CD4-positive, alpha-beta T cell treated with Interleukin-17A for 1 hour (primary cell): ENCODE measurements at regions not wholly inside any gene's neighbourhood (a gene's known extent, or its start where the extent isn't known, plus 50 kb on each side); places are given as distances from the start of the nearest gene placed in this dataset.

Experiments
- DNase-seq: peaks from one replicate; pipeline ENCODE4 v3.0.0-alpha.2; 2020

DNA sequence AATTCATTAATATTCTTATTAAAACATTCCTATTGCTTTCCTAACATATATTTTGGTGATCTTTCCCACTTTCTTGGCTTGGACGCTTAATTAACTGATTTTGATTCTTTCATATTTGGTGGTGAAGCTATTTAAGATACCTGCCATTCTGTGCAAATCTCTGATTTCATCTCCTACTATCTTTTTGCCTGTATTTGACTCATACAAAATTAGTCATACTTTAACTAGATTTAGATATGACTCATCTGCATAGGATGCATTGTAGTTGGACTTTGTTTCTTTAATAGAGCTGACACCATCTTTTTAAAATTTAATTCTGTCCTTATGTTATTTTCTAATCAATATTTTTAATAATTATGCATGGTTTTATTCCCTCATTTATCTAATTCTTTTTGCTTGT, 93.8 kb upstream of the PLPPR4 start:
- no peak for DNase-seq

DNA sequence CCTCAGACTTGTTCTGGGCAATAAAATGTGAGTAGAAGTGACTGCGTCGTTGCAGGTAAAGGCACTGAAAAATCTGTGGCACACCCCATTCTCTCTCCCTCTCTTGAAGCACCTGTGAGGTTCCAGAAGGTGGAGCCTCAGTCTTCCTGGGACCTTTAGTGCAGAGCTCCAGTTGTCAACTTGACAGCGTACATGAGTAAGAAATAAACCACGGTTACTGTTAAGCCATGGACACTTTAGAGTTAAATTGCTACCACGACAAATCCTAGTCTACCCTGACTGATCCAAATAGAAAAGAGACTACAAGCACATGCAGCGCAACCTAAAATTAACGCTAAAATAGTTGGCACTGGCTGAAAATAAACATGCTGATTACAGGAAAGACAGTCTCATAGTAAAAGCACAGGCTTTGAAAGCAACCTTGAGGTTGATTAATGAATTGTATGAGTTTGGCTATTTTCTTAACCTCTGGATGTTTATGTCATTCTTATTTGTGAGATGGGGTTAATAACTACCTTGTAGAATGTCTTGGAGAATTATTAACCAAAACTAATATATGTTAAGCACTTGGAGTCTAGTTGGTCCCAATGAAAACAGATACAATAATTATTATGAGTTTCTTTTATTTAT, 93.0 kb upstream of the PLPPR4 start:
- no peak for DNase-seq

DNA sequence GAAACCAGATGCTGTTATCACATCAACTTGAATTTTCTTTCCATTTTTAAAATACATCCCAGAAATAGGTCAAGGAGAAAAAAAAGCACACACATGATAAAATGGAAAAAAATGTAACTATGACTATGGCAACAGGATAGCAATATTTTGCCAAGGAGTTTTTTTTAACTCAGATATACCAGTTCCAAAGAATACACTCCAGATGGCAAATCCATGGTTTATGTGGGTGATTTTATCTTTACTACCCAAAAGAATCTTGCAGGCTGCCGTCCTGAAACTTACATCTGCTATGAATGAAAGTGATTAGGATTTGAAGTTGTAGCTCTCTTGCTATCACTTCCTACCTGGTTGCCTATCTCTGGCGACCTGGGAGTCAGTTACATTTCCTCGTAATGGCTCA, 91.0 kb upstream of the PLPPR4 start:
- no peak for DNase-seq

DNA sequence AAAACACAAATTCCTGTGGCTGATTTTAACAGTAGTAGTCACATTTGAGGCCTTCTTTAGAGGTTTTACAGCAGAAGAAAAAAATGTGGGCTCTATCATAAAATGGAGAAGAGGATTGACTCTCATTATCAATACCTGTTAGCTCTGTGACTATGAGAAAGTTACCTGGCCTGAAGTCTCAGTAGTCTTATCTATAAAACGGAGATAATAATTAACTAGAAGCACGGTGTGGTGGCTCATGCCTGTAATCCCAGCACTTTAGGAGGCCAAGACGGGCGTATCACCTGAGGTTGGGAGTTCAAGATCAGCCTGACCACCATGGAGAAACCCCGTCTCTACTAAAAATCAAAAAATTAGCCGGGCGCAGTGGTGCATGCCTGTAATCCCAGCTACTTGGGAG, 90.4 kb upstream of the PLPPR4 start:
- DNase-seq = no peak

DNA sequence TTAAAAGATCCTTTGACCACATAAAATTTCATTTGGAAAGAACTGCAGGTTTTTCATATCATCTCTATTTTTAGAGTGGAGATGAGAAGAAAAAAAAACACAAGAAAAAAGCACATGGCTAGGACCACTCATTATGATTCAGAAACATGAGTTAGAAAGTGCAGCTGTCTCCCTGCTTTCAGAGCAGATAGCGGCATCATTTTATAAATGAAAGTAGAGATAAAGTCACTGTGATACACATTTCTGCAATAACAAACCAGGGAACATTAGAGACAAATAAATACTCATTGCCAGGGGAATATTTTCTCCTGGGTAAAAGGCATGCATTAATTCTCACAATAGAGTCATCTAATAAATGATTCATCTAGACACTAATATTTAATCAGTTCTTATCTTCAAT, 87.5 kb upstream of the PLPPR4 start:
- no peak for DNase-seq

DNA sequence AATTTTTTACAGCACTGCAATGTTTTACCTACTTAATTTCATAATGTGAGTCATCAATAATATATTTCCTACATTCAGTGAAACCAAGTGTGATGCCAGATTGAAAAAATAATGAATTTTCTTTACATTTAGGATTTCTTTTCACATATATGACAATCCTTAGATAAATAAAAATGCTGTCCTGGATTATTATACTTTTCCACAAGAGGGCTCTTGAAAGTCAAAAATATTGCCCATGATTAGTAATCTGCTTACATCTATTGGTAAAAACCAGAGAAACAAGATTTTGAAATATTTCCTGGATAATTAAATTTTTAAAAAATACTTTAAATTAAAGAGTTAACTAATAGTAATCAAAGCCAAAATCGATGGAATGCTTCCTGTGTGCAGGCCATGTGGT, 86.8 kb upstream of the PLPPR4 start:
- DNase-seq = no peak

DNA sequence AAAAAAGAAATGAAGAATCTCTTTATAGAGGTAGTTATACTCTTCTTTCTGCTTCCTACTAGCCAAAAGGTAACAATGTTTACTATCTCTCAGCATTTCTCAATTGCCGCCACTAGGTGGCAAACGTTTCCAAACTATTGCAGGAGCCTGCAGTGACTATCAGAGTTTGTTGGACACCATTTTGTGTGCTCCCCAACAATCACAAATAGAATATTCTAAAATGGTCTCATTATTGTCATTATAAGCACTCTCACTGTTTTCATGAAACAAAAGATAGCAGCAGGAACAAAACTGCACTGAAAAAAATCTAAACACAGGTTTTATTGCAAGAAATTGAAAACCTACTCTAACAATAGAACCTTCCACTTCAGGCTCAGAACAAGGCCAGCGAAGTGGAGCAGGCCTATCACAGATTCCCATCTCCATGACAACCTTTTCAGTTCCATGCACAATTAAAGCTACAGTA, 83.9 kb upstream of the PLPPR4 start:
- DNase-seq = peak; percentile 71

DNA sequence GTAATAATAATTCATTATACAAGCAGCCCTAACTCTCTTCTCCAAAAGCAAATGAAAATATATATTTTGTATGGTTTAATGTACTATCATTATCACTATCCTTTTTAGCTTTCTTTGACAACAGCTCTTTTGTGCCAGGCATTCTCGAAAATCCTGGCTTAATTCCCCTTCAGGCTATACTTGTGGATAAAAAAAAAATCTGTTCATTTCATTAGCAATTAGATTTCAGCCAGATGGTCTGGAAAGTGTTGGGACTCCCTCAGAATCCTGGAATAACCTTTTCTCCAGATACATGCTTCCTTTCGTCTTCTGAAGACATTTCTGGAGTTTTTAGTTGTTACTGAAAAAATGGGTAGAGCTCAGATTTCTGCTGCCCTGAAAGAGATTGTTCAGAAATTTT, 83.4 kb upstream of the PLPPR4 start:
- no peak for DNase-seq

DNA sequence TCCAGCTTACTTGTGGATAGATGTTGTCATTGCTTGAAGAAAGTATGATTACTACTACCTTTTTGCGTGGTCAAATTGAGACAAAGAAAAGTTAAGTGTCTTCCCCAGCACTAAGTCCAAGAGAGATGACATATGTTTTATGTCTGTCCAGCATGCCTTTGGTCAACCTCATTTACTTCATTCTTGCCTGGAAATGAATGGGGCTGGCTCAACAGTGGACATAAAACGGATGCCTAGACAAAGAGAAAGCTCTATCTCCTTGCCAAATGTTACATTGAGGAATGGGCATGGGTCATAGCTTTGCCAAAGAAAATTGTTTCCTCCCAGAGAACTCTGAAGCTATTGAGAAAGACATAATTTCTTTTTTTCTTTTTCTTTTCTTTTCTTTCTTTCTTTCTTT, 82.4 kb upstream of the PLPPR4 start:
- no peak for DNase-seq

DNA sequence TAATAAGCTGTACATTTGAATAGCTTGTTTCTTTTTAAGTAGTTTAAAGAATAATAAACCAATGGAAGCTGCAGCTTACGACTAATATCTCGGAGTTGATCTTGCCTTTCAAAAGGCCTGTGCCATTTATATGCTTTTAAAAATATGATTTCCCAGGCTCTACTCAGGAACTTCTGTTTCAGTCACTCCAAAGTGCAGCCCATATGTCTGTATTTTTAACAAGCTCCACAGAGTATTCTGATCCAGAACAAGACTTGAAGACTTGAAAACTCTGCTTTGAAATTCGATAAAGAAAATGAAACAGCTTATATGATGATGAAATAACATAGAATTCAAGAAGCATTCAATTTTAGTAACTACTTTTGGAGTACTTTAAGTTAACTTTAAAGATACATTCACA, 79.1 kb upstream of the PLPPR4 start:
- no peak for DNase-seq

DNA sequence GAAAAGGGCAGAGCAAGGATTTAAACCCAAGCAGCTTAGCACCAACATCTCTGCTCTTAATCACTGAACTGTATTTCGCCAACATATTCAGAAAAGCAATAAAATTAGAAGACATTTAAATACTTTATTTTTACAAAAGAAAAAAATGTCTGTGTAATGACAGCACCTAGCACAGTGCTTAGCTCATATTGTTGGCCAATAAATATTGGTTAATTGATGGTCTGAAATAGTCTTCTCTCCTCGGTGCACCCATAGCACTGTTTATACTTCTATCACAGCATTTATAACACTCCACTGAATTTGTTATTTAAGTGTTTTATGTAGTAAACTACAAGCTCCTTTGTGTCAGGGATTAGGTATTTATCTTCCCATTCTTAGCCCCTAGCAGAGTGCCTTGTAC, 70.9 kb upstream of the PLPPR4 start:
- no peak for DNase-seq

DNA sequence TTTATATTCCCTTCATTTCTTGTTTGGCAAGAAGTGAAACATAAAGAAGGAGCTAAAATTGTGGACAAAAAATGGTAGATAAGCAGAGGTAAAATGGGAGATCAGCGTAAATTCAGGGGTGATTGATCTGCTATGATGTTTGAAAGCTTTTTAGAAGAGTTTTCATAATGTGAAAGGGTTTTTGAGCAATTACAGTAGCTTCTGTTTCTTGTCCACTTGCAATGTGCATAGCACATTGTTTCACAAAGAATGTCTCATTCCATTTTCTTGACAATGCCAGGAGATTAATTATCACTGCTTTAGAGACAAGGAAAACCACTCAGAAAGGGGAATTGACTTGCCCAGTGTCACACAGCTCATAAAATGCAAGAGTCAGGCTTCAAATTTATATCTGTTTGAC, 65.9 kb upstream of the PLPPR4 start:
- DNase-seq = no peak

DNA sequence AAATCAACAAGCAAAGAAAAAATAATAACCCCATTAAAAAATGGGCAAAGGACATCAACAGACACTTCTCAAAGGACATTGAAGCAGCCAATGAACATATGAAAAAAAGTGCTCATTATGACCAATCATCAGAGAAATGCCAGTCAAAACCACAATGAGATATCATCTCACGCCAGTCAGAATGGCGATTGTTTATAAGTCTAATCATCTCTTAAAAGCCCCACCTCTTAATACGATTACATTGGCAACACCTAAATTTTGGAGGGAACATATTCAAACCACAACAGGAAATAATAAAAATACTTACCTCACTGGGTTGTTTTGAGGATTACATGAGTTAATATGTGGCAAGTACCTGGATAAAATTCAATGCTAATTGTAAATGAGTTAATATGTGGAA, 57.1 kb upstream of the PLPPR4 start:
- DNase-seq = no peak
